OCI-LY7 (cell line): ENCODE measurements at regions not wholly inside any gene's neighbourhood (a gene's known extent, or its start where the extent isn't known, plus 50 kb on each side); places are given as distances from the start of the nearest gene placed in this dataset.

Experiments used
- CTCF ChIP-seq: fragments of 200-600 bp; sonication (generic); conservative IDR thresholded peaks from 2 replicates; pipeline ENCODE4 v1.5.1; 2014; ENCODE audit warnings: mild to moderate bottlenecking, antibody characterized with exemption, low read length, moderate library complexity, mixed read lengths
- EZH2phosphoT487 ChIP-seq: fragments of 200-600 bp; sonication (generic); IDR thresholded peaks from 2 replicates; pipeline ENCODE4 v1.6.1; 2018; ENCODE audit warnings: low read depth, borderline replicate concordance, mild to moderate bottlenecking, mixed run types, antibody characterized with exemption, low read length, moderate library complexity, mixed read lengths

GRCh38 chr15:92821491-92822116, 78.5 kb upstream of the CHD2 start:
- no peak for TF ChIP-seq CTCF
- TF ChIP-seq EZH2phosphoT487: no peak
